Mammary epithelial cell (primary cell): ENCODE measurements at regions not wholly inside any gene's neighbourhood (a gene's known extent, or its start where the extent isn't known, plus 50 kb on each side); places are given as distances from the start of the nearest gene placed in this dataset.
"Not testable (repeated sequence)": the region's sequence is repeated elsewhere in the genome, so short reads cannot be mapped to it uniquely, and the experiment has no call there.

ENCODE experiments used
- EZH2 ChIP-seq: IDR thresholded peaks from 2 replicates; pipeline ENCODE4 v1.6.1; 2012; ENCODE audit warnings: low read length, inconsistent platforms, borderline replicate concordance
- TF ChIP-seq, protein P1 (sequence below), 2 donors: IDR thresholded peaks in 1 of 2; conservative IDR thresholded peaks in 1 of 2; 2 replicates each; pipeline ENCODE4 v1.5.1; 2011 to 2012; ENCODE audit warnings: inconsistent platforms in 2 of 2, low read length in 2 of 2, mild to moderate bottlenecking in 2 of 2, control low read depth in 1 of 2, low read depth in 1 of 2; ENCODE audit not compliant: insufficient read depth in 1 of 2; ENCODE audit errors: extremely low read depth in 1 of 2

DNA sequence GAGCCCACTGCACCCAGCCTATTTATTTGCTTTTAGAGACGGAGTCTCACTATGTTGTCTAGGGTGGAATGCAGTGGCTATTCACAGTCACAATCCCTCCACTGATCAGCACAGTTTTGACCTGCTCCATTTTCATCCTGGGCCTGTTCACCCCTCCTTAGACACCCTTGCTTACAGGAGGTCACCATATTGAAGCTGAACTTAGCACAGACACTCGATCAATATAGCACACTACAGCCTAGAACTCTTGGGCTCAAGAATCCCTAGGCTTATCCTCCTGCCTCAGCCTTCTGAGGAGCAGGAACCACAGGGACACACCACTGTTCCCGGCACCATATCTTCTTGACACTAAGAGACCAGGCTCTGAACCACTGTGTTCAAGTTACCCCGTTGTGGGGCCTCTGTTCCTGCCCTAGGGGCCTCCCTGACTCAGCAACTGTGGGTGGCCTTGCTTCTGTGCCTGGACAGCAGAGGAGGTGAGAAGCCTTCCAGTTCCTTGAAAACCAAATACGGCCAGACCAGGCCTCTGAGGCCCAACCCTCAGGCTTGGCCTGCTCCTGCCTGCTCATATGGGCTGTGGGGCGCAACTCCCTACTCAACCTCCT, 445.8 kb downstream of the GOLGA6L6 start:
- not testable (repeated sequence) for TF ChIP-seq EZH2
- TF ChIP-seq, protein P1, sequence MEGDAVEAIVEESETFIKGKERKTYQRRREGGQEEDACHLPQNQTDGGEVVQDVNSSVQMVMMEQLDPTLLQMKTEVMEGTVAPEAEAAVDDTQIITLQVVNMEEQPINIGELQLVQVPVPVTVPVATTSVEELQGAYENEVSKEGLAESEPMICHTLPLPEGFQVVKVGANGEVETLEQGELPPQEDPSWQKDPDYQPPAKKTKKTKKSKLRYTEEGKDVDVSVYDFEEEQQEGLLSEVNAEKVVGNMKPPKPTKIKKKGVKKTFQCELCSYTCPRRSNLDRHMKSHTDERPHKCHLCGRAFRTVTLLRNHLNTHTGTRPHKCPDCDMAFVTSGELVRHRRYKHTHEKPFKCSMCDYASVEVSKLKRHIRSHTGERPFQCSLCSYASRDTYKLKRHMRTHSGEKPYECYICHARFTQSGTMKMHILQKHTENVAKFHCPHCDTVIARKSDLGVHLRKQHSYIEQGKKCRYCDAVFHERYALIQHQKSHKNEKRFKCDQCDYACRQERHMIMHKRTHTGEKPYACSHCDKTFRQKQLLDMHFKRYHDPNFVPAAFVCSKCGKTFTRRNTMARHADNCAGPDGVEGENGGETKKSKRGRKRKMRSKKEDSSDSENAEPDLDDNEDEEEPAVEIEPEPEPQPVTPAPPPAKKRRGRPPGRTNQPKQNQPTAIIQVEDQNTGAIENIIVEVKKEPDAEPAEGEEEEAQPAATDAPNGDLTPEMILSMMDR (conservative IDR thresholded peaks at IDR 0.05 in 1 of 2, IDR thresholded peaks at IDR 0.05 in 1 of 2; ENCODE audit: extremely low read depth in 1 of 2, insufficient read depth in 1 of 2, low read depth in 1 of 2, low read length in 2 of 2) = not testable (repeated sequence)
